TTC549 (cell line): ENCODE measurements at regions not wholly inside any gene's neighbourhood (a gene's known extent, or its start where the extent isn't known, plus 50 kb on each side); places are given as distances from the start of the nearest gene placed in this dataset.

Experiments used
- FAIRE-seq: peaks from 2 replicates; lab custom pipeline; 2012; peaks lifted over from hg19 to GRCh38; lab: Jason Lieb, UNC

DNA sequence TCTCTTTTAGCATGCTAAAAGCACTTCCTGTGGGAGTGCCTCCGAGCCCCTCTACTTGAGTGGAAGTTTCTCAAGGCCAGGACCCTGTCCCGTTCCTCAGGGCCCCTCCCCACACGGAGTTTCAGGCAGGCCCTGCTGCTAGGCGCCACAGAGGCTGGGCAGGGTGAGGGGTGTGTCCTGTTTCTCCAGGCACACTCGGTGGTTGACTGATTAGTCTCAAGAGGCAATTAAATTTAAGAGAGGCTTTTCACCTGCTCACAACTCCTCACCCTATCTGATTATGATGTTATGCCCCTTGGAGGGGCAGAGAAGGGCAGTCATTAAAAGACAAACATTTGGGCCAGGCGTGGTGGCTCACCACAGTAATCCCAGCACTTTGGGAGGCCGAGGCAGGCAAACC is 160.8 kb upstream of the HAAO start:
- FAIRE-seq: no peak

DNA sequence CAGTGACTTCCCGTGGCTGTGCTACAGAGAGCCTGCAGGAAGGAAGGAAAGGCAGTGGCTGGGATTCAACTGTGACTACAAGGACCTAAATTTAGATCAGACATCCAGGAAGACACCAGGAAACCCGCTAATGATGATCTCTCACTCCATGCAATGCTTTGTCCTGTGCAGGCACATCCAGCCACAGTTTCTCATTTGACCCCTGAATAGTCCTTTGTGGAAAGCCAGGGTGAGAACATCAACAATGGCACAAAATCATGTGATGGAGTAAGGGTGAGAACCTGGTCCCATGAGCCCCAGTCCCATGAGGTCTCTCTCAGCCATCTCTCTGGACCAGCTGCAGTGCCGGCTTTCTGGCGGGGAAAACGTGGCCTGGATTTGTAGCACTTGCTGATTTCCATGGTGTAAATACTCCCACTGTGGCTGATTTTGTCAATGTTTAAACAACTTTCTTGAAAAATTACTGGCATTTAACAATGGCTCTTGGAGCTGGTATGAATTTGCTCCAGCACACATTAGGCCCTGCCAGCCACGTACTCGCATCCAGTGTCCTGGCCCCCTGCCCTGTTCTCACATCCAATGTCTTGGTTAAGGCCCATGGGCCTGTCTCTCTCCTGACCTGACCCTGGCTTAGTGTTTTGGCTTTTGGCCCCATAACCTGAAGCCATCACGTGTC is 159.0 kb upstream of the HAAO start:
- no peak for FAIRE-seq

DNA sequence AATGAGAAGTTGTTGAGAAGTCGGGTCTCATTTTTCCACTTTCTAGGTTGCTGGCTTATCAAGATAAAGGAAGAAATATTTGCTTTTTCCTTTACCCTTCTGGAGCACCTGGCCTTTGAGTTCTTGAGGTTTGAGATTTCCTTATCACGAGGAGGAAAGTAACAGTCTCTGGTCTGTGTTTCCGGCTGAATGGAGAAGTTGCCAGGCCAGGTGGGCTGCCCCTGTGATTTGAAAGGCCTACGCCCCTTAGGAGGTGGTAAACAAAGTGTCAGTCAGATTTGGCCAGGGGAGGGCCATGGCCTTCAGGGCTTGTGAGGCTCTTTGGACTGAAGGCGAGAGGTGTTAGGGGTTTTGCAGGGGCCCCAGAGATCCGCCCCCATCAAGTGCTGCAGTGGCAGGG is 156.7 kb upstream of the HAAO start:
- no peak for FAIRE-seq

DNA sequence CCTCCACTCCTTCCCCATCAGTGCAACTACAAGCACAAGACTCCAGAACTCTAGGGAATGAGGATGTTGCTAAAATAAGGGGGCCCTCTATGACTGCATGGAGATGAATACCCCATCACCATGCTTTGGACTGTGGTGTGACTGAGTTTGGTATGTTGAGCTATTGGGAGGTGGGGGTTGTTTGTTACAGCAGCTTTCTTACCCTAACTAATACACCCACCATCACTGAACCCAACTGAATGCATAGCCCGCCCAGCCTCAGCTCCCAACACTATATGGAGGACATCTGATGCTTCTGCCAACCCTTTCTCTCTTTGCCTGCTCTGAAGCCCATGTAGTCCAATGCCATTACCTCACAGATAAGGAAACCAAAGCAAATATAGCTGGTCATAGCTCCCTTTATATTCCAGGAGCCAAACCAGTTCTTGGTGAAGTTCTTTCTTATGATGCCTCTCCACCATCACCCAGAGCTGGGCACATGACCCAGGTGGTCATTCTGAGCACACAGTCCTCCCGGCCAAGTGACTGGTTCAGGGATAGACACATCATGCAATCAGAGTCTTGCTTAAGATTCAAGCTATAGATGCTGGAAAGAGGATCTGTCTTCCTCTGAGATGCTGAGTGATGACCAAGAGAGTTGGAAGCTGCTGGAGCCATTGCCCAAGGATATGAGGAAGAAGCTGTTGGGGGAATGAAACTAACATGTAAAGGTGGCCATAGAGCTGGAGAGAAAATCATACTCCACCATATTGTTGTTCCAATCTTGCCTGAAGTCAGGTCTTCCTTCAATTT is 155.6 kb upstream of the HAAO start:
- FAIRE-seq: no peak

DNA sequence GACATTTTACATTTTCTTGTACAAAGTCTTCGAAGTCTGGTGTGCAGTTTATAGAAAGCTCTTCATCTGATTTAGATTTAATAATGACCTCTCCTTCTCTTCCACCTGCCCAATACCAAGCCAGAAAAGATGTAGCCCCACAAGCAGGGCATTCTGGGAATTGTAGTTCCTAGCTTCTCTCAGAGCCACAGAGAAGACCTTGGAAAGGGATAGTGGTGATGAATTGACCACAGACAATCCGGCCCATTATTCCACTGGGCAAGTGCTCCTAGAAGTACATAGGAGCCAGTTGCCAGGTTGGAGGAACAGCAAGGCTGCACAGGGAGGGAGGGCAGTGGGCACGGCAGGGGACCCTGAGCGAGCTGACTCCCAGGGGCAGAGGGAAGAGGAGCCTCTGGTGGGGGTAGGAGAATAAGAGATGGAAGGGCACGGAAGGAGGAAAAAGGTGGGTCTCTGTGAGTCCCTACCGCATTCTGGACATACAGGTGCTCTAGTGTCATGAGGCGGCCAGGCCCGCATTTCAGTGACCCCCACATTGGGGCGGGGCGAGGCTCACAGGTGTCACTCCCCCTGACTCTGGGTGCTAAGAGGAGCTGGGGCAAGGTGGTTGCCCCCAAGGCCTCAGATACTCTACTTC is 152.5 kb upstream of the HAAO start:
- FAIRE-seq: peak; percentile 81

DNA sequence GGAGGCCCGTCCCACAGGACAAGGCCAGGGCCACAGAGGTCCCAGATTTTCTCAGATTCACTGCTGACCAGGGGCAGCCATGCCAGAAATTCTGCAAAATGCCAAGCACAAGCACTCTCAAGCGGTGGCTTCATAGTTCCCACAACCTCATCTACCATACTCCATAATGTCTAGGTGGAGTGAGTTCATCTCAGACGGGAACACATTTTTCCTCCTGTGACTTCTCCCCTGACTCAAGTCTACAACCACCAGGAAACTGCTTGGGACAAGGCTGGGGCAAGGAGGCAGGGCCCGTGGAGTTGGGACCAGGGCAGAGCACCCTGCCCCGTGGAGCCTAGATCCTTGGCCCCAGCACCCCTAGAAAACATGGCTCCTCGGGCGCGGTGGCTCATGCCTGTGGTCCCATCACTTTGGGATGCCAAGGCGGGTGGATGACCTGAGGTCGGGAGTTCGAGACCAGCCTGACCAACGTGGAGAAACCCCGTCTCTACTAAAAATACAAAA is 150.7 kb upstream of the HAAO start:
- no peak for FAIRE-seq

DNA sequence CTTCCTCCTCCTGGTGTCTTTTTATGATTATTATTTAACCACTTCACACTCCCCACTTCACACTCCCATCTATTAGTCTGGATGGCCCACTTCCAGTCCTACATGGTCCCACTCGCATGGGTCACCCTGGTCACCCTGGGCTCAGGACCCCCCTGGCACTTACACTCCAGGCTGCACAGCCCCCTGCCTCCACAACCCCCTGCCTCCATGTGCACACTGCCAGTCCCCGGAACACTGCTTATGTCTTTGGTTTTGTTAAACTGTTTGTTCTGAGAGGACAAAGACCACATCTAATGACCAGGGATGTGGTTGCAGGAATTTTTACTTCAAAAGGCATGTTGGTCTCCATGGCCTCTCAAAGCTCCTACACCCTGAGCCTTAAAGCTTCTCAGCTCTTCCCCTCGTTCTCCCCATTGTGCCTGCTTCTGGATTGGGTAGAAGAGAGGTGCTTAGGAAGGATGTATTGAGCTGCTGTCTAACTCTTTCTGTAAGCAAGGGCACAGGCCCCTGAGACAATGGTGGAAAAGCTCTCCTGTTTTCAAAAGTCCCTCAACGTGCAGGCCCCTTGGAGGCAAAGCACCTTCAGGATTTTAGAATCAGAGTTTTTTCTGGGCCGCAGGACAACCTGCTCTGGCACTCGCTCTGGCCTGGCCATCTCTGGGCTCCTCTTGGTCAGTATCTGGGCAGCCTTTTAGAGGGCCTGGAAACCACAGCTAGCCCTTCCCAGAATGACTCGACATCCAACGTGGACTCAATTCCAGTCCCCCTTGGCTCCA is 150.0 kb upstream of the HAAO start:
- no peak for FAIRE-seq

DNA sequence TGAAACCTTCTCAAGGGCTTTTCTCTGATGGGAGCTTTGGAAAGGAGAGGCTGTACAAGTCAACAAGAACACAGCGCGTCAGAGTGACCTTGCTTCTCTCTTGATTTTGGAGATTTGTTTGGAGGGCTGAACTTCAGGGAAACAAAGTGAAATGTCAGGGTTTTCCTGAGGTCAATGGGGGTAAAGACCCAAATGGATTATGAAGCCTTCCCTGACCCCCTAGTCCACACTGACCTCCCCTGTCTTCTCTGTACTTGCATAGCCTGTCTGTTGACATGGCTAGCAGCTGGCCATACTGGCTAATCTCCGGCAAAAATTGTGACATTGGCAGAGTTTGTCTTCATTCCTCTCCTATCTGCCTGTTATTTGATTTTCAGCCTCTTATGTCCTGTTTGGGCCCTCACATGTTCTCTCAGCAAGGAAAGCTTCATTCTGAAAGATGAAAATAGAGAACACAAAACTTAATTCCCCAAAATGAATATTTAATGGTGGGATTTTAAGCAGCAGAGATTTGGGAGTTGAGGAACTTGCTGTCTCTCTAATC is 149.3 kb upstream of the HAAO start:
- FAIRE-seq: no peak

DNA sequence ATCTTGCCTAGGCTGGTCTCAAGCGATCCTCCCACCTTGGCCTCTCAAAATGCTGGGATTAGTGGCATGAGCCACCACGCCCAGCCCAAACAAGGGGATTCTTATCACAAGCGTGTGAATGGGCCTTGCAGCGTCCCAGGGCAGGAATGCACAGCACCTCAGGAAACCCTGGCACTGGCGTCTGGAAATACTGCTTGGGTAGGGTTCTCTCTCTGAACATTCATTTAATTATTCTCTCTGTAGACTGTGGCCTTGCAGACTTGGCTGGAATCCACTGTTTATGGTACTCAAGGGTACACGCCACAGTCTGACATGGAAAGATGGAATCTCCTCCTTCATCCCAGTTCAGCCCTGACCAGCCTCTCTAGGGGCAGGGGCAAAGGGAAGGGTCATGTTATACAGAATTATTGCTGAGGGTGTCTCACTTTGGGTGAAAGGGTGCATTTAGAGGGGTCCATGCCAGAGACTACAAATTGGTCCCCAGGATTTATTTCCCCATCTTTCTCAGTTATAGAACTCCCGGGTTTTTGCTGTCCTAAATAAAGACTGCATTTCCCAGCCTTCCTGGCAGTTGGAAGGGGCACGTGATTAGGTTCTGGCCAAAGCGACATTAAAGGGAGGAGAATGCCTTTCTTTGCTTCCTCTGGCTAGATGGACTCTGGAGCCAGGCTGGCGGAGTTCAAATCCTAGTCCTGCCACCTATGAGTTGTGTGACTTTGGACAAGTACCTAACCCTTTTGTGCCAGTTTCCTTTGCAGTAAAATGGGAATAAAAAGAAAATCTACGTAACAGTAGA is 147.2 kb upstream of the HAAO start:
- FAIRE-seq: no peak

DNA sequence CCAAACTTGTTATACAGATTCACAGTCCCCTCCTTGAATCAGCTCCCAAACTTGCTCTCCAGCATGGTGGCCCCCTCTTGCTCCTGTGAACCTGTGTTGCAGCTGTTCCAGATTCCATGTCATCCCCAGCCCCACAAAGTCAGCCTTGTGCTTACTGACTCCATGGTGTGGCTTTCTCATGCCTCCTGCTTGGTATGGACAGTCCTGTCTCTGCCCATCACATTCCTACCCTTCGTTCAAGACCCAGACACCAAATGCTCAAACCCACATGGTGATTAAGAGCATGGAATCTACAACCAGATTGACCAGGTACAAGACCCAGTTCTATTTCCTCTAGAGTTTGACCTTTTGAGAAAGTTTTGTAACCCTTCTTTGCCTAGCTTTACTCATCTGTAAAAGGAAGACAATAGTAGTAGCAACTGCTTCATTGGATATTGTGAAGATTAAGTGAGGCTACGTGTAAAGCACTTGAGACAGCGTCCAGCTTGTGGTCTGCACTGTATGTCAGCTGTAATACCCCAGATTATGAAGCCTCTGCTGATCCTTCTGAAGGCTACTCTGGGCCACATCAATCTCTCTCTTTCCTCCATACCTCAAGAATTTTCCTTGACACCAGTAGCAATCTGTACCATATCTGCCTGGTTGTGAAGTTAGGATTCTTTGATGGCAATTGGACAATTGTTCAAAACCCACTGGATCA is 146.4 kb upstream of the HAAO start:
- no peak for FAIRE-seq

DNA sequence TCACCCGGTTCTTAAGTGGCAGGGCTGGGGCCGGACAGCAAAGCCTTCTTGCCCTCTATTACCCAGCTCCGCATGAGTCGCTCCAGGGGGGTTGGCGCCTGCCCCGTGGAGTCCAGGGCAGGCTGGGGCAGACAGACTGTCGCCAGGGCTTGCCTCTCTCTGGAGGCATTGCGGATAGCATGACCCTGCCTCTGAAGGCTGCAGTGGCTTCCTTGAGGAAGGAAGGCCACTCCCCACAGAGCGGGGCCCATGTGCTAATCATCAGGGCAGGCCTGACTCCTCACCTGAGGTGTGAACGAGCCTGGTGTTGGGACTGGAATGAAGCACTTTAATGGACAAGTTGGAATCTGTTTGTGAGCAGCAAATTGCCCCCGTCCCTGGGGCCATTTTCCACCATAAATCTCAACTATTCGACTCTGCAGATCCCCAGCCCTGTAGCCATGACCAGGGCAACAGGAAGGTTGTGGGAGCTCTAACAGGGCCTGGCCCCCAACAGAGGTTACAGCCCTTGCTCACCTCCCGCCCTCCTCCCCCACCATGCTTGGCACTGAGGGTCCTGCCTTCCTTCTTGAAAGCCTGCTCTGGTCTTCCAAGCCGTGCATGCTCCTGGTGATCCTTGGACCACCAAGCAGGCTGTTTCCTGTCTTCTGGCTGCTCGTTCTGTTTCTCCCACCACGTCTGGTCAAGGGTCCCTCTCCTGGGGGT is 144.9 kb upstream of the HAAO start:
- no peak for FAIRE-seq

DNA sequence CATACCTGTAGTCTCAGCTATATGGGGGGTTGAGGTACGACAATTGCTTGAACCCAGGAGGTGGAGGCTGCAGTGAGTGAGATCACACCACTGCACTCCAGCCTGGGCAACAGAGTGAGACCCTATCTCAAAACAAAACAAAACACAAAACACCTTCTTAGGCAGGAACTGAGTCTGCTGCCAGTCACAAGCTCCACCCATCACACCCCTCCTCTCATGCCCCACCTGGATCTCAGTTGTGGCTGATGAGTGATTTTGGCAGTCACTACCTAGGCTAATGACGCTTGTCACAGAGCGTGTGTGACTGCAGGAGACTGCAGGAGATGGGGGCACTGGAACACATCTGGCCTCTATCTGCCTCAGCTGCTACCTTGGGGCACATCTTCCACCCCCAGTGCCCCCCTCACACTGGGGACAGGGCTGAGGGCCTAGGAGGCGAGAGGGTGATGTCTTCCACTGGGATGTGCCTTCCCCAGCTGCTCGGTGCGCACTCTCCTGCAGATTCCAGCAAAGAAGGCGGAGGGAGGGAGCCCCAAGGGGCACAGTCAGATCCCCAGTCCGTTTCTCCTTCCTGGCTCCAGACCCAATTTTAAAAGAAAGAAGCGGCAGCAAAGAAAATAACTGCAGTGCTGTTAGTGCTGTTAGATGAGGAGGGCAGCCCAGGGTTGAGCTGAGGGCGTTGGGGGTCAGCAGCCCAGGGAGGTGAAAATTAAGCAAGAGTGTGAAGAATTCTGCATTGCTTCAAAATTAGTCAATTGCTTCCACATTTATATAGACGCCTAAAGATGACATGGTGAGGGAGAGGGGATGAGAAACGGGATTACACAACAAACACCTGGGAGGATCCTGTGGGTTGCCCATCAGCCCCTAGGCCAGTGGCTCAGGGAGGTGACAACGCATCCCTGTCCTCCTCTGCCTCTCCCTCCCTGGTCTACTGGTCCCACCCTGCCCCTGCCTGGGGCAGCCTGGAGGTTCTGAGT is 143.6 kb upstream of the HAAO start:
- no peak for FAIRE-seq

DNA sequence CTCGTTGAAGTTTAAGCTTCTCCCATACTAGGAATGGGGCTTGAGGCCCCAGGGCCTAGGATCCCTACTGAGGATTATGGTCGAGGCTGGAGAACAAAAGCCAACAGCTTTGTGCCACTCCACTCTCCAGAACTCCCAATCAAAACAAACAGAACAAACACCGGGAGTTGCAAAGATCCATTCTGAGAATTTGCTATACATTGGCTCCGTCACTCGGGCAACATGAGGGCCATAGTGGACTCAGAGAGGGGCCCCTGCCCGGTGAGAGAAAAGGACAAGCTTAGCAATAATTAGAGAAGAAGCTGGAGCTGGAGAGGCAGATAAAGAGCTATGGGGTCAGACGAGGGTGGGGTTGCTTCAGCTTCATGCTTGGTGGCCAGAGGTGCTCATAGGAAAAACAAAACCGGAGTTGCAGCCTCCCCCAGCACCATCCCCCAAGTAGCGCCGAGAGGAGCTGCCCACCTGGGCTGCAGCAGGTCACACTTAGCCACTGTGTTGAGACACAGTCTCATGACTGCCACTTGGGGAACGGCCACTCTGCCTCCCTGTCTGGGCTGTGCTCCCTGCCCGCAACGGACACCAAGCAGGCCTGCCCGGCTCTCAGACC is 142.3 kb upstream of the HAAO start:
- no peak for FAIRE-seq

DNA sequence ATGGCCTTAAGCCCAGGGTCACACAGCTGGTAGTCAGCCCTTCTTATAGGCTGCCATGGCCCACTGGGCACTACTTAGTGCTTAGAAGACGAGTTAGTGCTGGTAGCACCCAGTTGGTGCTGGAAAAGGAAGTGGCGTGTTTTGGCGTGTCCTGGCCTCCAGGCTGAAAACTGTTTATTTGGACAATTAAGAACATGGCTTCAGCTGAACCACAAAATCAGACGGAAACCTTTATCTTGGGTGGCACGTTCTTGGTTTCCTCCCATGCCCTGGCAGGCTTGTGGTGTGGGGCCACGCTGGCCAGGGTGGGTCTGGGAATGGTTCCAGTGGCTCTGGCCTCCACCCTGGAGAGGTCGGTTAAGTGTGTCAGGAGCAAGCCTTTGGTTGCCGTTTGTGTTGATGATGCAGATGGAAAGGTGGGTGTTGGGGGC is 141.5 kb upstream of the HAAO start:
- FAIRE-seq: no peak

DNA sequence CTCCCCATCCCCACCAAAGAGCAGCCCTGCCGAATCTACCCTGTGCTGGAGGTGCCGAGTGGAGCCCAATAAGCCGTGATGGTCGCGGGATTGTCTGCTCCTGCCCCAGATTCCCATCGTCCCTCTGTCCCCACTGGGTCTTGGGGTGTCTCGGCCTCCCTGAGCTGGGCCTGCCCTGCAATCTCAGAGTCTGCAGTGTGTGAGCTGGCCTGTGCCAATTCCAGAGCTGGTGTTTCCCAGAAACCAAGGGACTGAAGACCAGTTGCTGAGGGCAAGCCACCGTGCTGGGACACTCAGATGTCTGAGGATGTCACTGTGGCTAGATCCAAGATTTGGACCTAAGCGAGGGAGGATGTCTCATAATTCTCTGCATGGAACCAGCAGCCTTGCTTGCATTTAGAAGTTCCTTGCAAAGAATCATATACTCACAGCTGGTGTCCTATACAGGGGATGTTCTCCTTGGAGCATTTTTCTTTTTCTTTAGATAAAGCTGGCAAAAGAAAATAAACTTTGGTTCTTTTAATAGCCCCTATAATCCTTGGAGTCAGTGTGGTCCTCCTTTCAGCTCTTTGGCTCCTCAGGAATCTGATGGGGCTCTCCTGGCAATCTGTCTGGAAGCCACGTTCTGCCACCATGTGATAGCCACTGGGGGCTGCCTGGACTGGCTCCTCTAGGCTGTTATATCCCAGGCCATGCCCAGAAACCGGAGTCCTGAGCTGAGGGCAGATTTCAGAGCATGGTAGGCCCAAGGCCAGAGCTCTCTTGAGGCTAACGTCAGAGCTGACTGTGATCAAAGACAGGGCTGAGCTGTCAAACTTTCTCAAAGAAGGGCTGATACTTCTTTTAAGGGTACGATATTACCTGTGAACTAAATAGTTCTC is 140.1 kb upstream of the HAAO start:
- no peak for FAIRE-seq

DNA sequence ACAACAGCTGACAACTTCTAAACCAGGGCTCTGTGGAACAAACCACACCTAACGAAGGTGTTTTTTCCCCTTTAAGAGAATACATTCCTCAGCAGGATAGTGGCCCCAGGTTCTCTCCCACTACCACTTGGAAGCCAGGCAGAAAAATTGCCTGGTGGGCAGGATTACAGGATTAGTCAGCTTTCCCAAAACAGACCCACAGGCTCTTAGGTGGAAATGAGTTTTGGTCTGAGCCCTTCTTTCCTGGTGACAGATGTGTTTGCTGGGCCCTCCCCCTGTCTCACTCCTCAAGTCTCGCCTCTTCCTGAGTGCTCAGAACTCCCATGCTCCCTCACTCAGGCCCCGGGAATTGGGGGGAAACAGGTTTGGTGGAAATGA is 139.4 kb upstream of the HAAO start:
- FAIRE-seq: no peak

DNA sequence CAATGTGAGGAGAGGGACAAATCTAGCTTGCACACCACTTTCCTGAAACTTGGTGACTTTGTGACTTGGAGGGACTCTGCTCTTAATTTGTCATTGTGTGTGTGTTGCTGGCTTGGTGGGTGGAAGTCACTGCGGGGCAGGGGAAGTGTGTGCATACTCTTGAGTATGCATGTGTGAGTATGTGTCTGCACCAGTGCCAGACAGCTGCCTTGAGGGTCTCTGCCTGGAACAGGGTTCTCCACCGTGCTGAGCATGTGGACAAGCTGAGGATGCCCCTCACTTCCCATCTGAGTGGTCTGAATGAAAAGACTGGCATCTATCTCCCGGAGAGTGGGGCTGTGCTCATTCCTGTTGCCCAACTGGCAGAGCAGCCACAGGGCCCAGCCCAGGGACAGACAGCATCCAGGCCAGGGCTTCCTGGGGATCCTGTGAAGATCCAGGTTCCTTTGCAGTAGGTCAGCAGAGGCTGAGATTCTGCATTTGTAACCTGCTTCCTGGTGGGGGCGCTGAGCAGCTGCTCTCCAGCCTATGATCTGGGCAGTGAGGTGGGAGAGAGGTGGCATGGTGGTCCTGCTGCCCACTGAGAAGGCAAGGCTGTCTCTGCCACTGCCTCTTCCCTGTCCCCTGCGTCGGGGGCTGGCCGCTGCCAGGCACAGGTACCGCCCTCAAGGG is 138.9 kb upstream of the HAAO start:
- no peak for FAIRE-seq
